Glutamatergic neuron (in vitro differentiated cells): ENCODE measurements at regions not wholly inside any gene's neighbourhood (a gene's known extent, or its start where the extent isn't known, plus 50 kb on each side); places are given as distances from the start of the nearest gene placed in this dataset.

ENCODE experiments used
- DNase-seq: peaks from one replicate; pipeline ENCODE4 v3.0.0; 2022
- H3K27ac Mint-ChIP-seq: one replicate; pipeline ENCODE4 v1.8.0; 2020; ENCODE audit warnings: mild to moderate bottlenecking, mixed read lengths, inconsistent platforms; ENCODE audit not compliant: unreplicated experiment
- H3K27me3 Mint-ChIP-seq: one replicate; pipeline ENCODE4 v1.8.0; 2020; ENCODE audit warnings: mild to moderate bottlenecking, moderate library complexity, mixed read lengths, inconsistent platforms; ENCODE audit not compliant: unreplicated experiment
- H3K36me3 Mint-ChIP-seq: one replicate; pipeline ENCODE4 v1.8.0; 2020; ENCODE audit warnings: mild to moderate bottlenecking, mixed read lengths, inconsistent platforms; ENCODE audit not compliant: unreplicated experiment
- H3K4me1 Mint-ChIP-seq: one replicate; pipeline ENCODE4 v1.8.0; 2020; ENCODE audit warnings: mild to moderate bottlenecking, low read depth, mixed read lengths, inconsistent platforms; ENCODE audit not compliant: unreplicated experiment
- H3K4me3 Mint-ChIP-seq: one replicate; pipeline ENCODE4 v1.8.0; 2020; ENCODE audit warnings: mild to moderate bottlenecking, mixed read lengths, inconsistent platforms; ENCODE audit not compliant: unreplicated experiment
- H3K9me3 Mint-ChIP-seq: one replicate; pipeline ENCODE4 v1.8.0; 2020; ENCODE audit warnings: mild to moderate bottlenecking, moderate library complexity, mixed read lengths, inconsistent platforms; ENCODE audit not compliant: unreplicated experiment
- TF ChIP-seq, protein P1 (sequence below): fragments of 200-600 bp; sonication (generic); IDR thresholded peaks from one replicate; pipeline ENCODE4 v1.5.0; 2021; ENCODE audit not compliant: partially characterized antibody, unreplicated experiment

DNA sequence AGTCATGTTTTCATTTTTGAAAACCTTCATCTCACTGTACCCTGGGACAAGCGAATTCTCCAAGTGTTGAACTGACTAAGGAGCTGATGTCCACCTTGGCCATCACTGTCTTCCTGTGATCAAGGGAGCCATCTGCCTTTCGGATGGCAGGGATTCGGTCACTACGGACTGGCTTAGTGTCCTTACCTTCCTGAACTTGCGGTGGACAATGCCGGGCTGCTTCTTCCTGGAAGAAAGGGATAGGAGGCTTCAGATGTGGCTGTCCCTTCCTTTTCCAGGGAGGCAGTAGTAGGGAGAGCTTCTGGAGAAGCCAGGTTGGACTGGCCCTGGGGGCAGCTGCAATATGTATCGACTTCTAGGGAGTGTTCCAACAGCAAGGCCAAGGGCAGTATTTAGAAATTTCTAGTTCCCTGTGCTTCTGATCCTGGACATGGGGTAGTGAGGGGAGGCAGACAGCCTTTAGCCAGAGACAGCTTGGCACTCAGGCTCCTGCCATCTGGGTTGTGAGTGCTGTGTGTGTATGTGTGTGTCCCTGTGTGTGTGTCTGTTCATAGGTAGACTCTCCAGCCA lies 114.6 kb downstream of the IER5 start:
- peaks cover 13% of the 10 kb centered on the region for H3K36me3 Mint-ChIP-seq
- TF ChIP-seq, protein P1, sequence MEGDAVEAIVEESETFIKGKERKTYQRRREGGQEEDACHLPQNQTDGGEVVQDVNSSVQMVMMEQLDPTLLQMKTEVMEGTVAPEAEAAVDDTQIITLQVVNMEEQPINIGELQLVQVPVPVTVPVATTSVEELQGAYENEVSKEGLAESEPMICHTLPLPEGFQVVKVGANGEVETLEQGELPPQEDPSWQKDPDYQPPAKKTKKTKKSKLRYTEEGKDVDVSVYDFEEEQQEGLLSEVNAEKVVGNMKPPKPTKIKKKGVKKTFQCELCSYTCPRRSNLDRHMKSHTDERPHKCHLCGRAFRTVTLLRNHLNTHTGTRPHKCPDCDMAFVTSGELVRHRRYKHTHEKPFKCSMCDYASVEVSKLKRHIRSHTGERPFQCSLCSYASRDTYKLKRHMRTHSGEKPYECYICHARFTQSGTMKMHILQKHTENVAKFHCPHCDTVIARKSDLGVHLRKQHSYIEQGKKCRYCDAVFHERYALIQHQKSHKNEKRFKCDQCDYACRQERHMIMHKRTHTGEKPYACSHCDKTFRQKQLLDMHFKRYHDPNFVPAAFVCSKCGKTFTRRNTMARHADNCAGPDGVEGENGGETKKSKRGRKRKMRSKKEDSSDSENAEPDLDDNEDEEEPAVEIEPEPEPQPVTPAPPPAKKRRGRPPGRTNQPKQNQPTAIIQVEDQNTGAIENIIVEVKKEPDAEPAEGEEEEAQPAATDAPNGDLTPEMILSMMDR, result no peak
- H3K9me3 Mint-ChIP-seq, result peaks cover 6% of the 10 kb centered on the region
- peaks cover 1% of the 10 kb centered on the region for H3K27me3 Mint-ChIP-seq
- DNase-seq, result no peak
- no peak overlapping the region for H3K4me3 Mint-ChIP-seq
- H3K4me1 Mint-ChIP-seq, result peaks cover 15% of the 10 kb centered on the region
- no peak overlapping the region for H3K27ac Mint-ChIP-seq

DNA sequence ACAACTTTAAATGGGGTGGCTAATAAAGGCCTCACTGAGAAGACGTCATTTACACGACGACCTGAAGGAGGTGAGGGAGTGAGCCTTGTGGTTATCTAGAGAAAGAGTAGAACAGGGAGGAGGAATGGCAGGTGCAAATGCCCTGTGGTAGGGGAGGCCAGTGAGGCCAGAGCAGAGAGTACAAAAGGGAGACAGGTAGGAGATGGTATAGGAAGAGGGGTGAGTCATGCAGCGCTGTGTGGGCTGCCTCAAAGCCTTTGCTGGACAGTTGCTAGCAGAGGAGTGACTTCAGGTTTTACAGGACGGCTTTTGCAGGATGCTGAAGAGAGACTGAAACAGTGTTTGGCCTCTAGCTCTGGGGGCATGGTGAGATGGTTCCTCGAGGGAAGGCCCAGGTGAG lies 116.0 kb downstream of the IER5 start:
- Mint-ChIP-seq H3K4me1 (peaks cover 29% of the 10 kb centered on the region), H3K4me3 (no peak overlapping the region), H3K9me3 (peaks cover 20% of the 10 kb centered on the region), H3K36me3 (peaks cover 7% of the 10 kb centered on the region), H3K27me3 (peaks cover 10% of the 10 kb centered on the region), H3K27ac (no peak overlapping the region)
- TF ChIP-seq, protein P1, result no peak
- no peak for DNase-seq

DNA sequence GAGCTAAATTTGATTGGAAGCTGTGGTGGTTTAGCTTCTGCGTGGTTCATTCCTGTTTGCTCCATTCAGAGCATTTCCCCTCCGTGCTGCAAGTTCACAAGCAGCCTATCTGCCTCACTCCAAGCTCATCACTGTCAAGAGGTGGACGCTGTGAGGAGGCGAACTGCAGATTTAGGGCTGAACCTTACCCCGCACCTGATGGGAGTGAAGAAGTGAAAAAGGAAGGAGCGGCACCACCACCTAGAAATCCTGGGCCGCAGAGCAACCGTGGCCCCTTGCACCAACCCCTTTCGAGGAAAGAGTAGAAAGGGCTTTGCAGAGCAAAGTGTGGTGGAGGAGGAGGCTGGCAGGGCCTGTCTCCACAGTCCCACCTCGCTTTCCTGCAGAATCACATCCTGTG lies 117.4 kb downstream of the IER5 start:
- H3K4me3 Mint-ChIP-seq, result no peak overlapping the region
- H3K4me1 Mint-ChIP-seq, result peaks cover 29% of the 10 kb centered on the region
- no peak for DNase-seq
- no peaks in the 10 kb centered on the region for H3K36me3 Mint-ChIP-seq
- peaks cover 20% of the 10 kb centered on the region for H3K9me3 Mint-ChIP-seq
- H3K27ac Mint-ChIP-seq, result no peak overlapping the region
- H3K27me3 Mint-ChIP-seq, result peaks cover 10% of the 10 kb centered on the region
- TF ChIP-seq, protein P1, result no peak

DNA sequence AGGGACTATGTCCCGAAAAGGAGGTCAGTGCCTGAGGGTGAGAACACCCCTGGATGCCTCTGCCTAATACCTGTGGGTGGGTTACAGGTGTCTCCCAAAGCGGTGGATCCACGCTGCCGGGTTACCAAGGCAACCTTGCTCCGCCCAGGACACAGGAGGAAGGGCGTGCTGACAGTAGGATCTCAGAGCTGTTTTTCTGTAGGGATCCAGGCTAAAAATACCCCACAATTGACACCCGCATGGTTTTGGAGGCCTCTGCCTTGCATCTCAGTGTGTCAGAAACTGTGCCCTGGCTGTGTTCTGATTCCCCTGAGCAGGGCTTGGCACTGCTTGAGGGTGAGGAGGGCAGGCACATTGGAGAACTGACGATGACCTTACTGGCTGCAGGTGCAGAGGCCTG lies 118.0 kb downstream of the IER5 start:
- peaks cover 10% of the 10 kb centered on the region for H3K27me3 Mint-ChIP-seq
- no peak for DNase-seq
- peaks cover 23% of the 10 kb centered on the region for H3K9me3 Mint-ChIP-seq
- H3K4me3 Mint-ChIP-seq, result no peak overlapping the region
- H3K36me3 Mint-ChIP-seq, result no peaks in the 10 kb centered on the region
- TF ChIP-seq, protein P1, result no peak
- H3K27ac Mint-ChIP-seq, result no peak overlapping the region
- H3K4me1 Mint-ChIP-seq, result peaks cover 29% of the 10 kb centered on the region

DNA sequence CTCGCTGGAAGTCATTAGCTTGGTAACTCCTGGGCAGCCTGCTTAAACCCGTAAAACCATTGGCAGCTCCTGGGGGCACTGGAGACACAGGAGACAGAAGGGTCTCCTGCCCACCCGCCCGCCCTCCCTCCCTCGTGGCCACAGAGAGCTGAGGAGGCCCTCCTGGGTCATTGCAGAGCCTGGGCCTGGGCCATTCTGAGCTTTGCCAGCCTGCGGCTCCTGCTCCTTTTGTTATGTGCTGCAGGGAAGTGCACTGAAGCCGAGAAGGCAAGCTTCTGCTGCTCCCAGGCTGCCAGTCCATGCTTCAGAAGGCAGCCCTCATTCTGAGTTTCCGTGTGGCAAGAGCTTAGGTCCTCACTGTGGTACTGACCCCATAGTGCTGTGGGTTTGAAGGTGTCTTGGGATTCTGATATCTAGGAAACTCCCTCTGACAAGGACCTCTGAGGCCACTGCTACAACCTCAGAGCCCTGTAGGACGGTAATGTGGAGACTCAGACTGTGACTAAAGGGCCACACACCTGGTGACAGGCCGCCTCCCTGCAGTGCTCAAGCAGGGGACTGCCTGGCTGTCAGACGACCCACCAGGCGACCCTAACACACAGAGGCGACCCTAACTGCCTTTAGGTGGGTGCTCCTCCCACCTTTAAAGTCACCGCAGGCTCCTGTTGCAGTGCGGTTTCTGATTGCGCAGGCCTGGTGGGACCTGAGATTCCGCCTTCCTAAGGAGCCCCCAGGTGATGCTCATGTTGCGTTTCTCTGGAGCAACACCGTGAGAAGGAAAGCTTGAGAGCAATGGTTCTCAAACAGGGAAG lies 118.7 kb downstream of the IER5 start:
- Mint-ChIP-seq H3K4me1 (peaks cover 29% of the 10 kb centered on the region), H3K36me3 (no peaks in the 10 kb centered on the region)
- TF ChIP-seq, protein P1, result no peak

More for the DNA sequence above, 118.7 kb downstream of the IER5 start:
- Mint-ChIP-seq H3K27me3 (peaks cover 12% of the 10 kb centered on the region), H3K9me3 (peaks cover 23% of the 10 kb centered on the region), H3K4me3 (no peak overlapping the region), H3K27ac (peak overlapping the region; percentile 92)
- DNase-seq, result no peak
